HCT116 (cell line): ENCODE measurements at regions not wholly inside any gene's neighbourhood (a gene's known extent, or its start where the extent isn't known, plus 50 kb on each side); places are given as distances from the start of the nearest gene placed in this dataset.

Experiments used
- EZH2 ChIP-seq: fragments of 200-600 bp; sonication (generic); IDR thresholded peaks from 2 replicates; pipeline ENCODE4 v1.6.1; 2017; ENCODE audit warnings: antibody characterized with exemption, mixed run types
- EZH2phosphoT487 ChIP-seq: fragments of 200-600 bp; IDR thresholded peaks from 2 replicates; pipeline ENCODE4 v1.6.1; 2018; ENCODE audit warnings: antibody characterized with exemption, borderline replicate concordance
- MAX ChIP-seq: IDR thresholded peaks from 2 replicates; pipeline ENCODE4 v1.6.1; 2012
- POLR2A ChIP-seq: IDR thresholded peaks from 2 replicates; pipeline ENCODE4 v1.7.0; 2011; ENCODE audit warnings: borderline replicate concordance; ENCODE audit not compliant: insufficient read depth, insufficient read length; ENCODE audit errors: extremely low read depth
- SIN3A ChIP-seq: IDR thresholded peaks from 2 replicates; pipeline ENCODE4 v1.6.1; 2012; ENCODE audit warnings: low read depth
- TF ChIP-seq, protein P1 (sequence below), 3 experiments: fragments of 200-600 bp in 1 of 3; sonication (generic) in 1 of 3; IDR thresholded peaks in 2 of 3; conservative IDR thresholded peaks in 1 of 3; 2 replicates each; pipeline ENCODE4 v1.5.1; 2012 to 2017; ENCODE audit warnings: low read depth in 2 of 3, low read length in 2 of 3, antibody characterized with exemption in 1 of 3, borderline replicate concordance in 1 of 3, control low read depth in 1 of 3, mild to moderate bottlenecking in 1 of 3, mixed read lengths in 1 of 3, mixed run types in 1 of 3, moderate library complexity in 1 of 3; ENCODE audit not compliant: insufficient read depth in 1 of 3

DNA sequence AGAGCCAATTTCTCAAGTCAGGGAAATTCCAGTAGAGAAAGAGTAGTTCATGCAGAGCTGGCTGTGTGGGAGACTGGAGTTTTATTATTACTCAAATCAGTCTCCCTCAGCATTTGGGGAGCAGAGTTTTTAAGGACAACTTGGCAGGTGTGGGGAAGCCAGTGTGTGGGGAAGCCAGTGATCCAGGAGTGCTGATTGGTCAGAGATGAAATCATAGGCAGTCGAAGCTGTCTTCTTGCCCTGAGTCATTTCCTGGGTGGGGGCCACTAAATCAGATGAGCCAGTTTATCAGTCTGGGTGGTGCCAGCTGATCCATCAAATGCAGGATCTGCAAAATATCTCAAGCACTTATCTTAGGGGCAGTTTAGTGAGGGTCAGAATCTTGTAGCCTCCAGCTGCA is 194.6 kb upstream of the NRG3 start:
- TF ChIP-seq, protein P1, sequence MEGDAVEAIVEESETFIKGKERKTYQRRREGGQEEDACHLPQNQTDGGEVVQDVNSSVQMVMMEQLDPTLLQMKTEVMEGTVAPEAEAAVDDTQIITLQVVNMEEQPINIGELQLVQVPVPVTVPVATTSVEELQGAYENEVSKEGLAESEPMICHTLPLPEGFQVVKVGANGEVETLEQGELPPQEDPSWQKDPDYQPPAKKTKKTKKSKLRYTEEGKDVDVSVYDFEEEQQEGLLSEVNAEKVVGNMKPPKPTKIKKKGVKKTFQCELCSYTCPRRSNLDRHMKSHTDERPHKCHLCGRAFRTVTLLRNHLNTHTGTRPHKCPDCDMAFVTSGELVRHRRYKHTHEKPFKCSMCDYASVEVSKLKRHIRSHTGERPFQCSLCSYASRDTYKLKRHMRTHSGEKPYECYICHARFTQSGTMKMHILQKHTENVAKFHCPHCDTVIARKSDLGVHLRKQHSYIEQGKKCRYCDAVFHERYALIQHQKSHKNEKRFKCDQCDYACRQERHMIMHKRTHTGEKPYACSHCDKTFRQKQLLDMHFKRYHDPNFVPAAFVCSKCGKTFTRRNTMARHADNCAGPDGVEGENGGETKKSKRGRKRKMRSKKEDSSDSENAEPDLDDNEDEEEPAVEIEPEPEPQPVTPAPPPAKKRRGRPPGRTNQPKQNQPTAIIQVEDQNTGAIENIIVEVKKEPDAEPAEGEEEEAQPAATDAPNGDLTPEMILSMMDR (IDR thresholded peaks at IDR 0.05 in 2 of 3, conservative IDR thresholded peaks at IDR 0.05 in 1 of 3; ENCODE audit: borderline replicate concordance in 1 of 3, insufficient read depth in 1 of 3, low read depth in 2 of 3, low read length in 2 of 3) = no peak
- TF ChIP-seq POLR2A (no peak), EZH2 (no peak), MAX (no peak), SIN3A (no peak), EZH2phosphoT487 (no peak)
